ENCODE measurements at regions not wholly inside any gene's neighbourhood (a gene's known extent, or its start where the extent isn't known, plus 50 kb on each side); places are given as distances from the start of the nearest gene placed in this dataset.

DNA sequence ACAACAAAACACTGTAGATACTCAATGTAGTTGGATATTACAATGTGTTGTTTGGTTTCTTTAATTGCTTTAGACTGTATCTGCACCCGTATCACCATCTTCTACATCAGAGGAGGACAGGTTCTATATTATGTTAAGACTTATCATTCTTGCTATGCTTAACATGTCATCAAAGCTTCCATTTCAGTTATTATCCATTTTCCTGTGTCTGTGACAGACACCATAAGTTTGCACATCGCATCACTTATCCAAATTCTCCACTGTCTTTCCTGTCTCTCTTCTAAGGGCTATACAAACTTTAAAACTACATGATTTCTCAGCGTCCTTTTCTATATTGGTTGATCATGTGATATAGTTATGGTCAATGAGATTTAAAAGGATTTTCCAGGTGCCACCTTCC, 719.0 kb downstream of the TBC1D32 start:
- no peak for DNase-seq

DNA sequence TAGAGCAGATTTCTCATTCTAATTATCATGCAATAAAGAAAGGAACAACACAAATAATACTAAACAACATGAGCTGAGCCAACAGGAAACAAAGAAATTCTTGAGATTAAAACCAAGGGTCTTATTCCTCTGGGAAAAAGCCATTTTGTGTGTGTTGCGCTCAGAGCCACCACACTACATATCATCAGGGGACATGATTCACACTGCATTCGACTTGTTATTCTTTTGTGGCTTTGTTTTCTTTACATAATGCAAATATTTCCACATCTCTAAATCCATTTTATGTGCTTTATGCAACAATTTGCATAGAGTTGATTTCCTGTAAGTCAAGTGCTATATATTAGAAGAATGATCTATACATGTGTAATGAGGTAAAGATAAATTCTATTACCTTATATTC, 719.6 kb downstream of the TBC1D32 start:
- no peak for DNase-seq

DNA sequence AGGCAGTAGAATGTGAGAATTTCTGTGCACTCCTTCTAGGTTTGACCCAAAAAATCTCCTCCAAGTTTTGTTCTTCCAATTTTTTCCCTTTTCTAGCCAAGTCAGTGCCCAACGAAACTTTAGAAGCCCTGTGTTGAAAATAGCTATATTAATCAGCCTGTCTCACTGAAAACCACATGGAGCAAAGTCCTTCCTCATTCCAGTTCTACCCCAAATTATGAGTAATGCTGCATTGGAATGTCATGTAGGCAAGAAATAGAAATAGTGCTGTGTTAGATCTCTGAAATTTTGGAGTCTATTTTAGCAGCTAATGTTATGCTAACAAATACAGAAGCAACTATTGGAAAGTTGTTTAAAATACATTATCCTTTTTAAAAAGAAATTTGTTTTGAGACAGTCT, 725.5 kb downstream of the TBC1D32 start:
- peak; percentile 5 to 10 for DNase-seq

DNA sequence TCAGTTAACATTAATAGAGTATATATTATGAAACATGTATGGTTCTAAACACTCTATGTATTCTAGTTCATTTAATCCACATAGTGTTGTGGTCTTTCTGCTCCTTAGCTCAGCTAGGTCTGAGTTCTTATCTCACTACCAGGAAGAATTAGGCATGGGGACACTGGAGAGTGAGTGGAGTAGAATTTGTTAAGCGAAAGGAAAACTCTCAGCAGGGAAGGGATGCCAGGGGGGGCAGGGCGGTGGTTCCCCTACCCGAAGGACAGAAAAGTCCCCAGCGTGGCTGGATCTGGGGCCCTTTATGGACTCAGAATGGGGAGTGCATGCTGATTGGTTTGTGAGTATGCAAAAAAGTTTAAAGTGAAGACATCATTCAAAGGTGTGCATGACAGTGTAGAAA, 727.5 kb downstream of the TBC1D32 start:
- no peak for DNase-seq

DNA sequence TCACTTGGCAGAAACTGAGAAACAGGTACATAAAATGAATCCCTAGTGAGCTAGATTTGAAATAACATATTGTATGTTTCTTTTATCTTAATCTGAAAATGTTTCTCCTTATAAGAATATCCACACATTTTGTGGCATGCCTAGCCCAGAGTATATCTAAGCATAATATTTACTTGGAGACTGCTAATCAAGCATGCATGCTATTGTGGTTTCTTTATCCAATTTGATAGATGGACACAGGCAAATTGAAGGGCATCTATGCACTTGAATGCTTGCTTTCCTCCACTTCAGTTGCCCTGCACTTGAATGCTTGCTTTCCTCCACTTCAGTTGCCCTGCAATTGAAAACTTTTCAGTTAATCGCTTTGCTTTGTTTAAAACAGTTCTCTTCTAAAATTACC, 729.8 kb downstream of the TBC1D32 start:
- DNase-seq: no peak

DNA sequence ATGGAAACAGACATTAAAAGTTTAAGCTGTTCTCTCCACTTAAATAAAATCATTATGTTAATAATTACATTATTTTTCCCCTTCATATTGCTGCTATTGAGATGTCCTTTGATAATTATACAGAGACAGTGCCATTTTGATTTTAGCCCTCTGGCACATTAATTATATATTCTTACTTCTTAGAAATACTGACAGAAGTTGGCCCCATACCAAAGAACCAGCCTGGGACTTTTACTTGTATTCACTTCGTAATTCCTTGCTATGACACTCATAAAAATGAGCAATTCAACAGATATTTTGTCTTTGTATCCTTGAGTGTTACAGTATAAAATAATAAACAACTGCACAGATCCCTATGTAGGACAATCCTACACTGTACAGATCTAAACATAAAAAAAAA, 743.7 kb downstream of the TBC1D32 start:
- DNase-seq: no peak

DNA sequence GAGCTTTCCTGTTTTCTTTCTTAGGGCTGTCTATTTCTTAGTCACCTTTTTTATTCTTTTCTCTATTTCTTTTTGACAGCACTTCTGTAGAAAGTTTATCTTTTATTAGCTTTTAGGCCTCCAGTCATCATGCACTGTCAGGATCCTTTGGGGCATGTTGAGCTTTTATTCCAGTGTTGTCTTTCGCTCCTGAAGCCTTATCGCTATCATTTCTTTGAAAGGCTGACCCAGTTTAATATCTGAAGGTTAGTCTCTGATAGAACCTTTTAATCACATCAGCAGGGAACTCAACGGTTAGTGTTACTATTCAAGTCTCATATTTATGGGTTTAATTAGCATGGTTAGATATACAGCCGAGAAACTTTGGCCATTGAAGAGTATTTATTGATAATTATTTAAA, 745.9 kb downstream of the TBC1D32 start:
- DNase-seq: no peak

DNA sequence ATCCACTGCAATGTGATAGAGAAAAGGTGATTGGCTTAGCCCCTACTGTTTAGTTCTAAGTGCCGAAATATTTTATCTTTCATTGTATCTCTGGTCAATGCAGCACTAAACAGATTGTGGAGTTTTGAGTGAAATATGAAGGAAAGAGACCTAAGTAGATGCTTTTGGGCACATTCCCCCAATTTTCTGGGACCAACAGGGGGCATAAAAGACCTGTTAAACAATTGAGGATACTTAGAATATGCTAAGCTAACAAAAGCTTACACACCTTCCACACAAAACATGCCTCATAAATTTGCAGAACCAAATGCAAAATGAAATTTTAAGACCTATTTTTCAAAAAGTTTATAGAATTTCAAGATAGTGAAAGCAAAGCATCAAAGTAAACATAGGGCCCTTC, 746.9 kb downstream of the TBC1D32 start:
- no peak for DNase-seq

DNA sequence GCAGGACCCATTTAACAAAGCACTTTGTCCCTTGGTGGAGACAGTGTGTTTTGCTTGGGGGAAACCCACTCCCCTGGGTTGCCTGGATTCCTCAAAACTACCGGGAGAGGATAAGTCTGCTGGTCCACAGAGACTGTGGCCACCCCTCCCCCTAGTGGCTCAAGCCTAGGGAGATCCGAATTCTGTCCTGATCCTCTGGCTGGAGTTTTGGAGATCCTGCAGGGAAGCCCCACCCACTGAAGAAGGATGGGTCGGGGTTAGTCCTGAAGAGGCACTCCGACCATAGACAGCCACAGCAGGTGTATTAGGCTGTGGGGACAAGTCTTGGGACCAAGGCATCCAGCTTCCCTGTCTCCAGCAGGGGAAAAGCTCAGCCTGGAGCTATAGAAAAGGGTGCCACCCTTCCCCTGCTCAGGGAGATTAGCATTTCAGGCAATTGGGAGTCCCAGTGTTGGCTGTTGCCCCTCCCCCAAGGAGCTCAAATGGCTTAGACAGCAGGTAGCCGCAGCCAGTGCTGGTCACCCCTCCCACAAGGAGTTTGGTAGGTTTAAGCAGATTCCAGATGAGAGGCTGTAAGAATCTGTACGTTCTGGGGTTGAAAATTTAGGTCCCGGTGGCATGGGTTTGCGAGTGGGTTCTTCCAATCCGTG, 750.0 kb downstream of the TBC1D32 start:
- DNase-seq: no peak

DNA sequence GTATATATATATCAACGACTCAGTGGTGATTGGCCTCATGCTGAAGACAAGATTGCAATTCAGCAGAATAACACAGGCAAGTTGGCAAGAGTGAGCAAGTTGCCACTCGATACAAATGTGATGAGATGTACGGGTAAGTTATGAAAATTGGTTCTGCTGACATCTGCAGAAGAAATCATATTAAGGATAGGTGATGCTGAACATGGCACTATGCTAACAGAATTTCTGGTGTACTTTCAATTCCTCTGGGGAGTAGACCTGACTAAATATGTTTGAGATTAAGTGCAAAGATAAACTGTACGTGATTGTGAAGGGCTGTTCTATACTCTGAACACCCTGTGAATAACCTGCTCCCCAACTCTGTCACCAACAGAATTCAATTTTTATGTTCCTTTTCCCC, 758.2 kb downstream of the TBC1D32 start:
- DNase-seq: no peak

DNA sequence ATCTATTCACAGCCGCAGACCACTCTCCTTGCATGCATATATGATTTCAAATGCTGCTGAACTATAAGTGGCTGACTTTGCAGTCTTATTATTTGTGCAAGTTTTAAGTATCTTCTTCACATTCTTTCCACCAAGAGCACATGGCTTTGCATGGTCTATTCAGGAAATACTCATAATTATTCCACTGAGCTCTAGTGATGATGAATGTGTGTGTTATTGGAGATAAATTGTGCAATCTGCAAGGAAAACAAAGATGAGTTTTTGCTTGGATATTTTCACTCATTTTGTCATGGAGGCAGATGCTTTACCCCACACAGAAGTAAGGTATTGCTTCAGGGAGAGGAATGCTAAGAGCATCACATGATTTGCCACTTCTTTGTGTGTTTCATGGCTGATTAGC, 764.6 kb downstream of the TBC1D32 start:
- DNase-seq: no peak

DNA sequence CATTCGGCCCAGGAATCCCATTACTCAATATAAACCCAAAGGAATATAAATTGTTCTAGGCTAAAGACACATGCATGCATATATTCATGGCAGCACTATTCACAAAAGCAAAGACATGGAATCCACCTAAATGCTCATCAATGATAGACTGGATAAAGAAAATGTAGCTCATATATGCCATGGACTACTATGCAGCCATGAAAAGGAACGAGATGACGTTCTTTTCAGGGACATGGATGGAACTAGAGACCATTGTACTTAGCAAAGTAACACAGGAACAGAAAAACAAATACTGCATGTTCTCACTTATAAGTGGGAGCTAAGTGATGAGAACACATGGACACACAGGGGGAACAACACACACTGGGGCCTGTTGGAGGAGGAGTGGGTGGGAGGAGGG, 769.5 kb downstream of the TBC1D32 start:
- DNase-seq: no peak

DNA sequence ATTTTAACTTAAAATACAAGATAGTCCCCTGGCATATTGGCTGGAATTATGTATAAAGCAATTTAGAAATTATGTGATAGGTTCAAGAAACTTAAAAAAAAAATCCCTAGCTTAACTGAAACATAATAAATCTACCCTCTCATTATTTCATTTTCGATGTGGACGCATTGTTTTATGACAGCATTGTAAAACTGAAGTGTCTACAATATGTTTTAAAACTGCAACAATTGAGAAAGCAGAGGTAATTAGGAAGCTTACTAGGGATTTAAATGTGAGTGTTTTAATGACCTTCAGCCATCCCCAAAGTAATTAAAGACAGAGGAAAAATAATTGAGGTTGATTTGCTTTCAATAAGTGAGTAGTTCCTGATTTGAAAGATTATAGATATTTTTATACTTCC, 776.0 kb downstream of the TBC1D32 start:
- DNase-seq: no peak

DNA sequence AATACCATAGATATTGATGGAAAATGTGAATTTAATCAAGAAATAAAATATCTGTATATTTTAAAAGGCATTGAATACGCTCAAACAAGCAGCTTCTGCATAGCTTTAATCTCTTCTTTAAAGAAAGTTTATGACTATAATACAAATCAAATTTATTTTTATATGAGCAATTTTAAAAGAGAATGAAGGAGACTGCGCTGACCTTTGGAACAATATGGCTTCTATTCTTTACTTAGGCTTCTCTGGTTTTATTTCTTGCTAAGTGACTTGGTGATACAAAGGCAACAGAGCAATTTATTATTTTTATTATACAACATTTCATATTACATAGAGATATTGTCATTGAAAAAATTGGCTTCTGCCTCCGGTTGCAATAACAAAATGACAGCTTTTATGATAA, 776.7 kb downstream of the TBC1D32 start:
- DNase-seq: no peak

DNA sequence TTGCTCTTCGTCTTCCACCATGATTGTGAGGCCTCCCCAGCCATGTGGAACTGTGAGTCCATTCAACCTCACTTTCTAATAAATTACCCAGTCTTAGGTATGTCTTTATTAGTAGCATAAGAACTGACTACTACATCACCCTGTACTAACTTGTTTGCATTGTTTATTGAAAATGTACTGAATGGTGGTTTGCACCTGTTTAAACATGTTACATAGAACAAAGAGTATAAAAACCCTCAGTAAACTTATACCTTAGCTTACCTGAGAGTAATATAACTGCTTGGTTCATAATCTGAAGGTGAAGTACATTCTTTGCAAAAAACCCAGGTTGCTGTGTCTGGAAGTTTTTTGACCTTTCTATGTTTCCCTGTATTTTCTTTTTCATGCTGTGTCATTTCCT, 777.8 kb downstream of the TBC1D32 start:
- no peak for DNase-seq

DNA sequence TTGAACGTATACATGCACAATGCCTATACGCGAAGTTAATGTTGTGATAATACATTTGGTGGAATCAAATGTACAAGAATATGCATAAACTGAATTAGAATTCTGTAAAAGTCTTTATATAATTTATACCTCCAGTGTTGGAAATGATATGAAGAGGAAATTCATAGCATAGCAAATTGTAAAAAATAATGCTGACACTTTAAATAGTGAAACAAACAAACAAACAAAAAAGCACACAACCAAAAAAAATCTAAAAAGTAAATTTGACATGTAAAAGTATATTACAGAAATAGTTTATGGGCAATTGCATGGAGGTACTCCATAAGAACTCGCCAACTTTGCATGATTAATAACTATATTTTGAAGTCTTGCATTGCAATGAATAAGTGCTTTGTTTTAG, 780.9 kb downstream of the TBC1D32 start:
- DNase-seq: no peak

DNA sequence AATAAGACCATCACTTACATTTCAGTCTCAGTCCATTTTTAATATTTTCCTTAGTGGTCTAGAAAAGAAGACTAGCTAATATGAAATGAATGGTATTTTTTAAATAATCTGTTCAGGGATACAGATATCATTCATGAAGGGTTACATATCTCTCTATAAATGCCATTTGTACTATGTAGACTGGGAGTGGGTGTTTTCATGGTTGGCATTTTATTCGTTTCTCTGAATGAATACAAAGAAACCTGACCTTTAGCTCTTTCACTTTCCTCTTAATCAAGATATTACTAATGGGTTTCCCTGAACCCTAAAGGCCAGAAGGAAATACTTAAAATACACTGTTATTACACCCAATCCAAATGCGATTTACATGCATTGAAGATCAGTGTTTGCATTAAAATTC, 788.9 kb downstream of the TBC1D32 start:
- DNase-seq: no peak

DNA sequence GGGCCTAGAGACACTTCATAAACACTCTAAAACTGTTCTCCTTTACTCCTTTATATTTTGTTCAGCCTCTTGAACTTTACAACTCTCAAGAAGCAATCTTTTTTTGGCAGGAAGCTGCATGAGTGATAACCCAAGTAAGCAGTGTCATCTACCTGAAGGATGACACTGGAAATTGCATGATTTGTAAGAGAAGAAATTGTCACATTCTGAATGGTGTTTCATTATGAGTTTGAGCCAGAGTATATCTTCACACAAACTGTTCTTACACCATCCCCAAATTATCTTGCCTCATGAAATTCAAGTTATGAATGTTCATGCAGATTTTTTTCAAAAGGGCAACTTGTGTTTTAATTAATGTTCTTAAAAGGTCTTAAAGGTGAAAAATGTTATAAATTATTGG, 799.3 kb downstream of the TBC1D32 start:
- no peak for DNase-seq

DNA sequence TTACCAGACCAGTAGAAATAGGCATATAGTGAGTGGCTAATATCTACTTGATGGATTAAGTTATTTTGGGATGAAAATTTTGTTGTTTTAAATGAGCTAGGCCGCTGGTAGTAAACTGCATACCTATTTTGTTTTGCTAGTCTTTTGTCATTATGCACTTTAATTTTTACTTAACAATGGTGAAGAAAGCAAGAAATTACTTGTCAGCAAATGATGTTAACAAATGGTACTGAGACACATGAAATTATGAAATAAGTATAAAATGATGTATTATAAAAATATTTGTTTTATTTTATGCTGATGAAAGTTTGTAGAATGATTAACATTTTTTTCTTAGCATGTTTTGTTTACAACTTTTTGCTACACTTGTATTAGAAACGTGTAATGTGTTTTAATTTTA, 807.7 kb downstream of the TBC1D32 start:
- DNase-seq: no peak

DNA sequence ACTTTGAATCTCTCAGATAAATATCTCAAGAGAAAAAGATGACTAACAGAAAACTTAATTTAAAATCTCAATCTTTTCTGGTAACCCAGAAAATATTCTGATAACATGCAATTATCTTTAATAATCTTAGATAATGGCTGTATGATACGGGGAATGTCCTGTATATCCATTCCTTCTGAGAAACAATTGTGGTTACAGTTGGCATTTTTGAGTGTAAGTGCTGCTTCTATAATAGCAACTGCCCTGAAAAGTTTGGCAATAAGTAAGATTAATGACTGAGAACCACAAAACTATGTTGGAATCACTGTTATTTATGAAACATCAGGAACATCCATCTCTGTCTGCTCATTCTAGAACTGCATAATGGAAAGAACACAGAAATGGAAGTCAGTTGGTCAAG, 819.7 kb downstream of the TBC1D32 start:
- DNase-seq: no peak

DNA sequence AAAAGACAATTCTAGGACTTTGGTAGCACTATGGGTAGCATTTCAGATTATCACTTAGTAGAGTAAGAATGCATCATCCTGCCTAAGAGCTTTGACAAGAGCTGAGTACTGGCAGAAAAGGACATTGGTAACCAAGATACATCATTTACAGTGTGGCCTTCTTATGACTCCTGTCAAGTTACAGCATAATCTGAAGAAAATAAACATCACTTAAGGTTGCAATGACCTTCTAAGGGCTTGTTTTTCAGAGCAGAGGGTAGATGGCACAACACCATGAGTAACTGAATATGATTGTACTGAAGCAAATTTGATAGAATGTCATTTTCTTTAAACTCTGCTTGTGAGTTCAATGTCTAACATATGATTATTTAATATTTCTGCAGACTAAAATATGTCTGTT, 822.6 kb downstream of the TBC1D32 start:
- no peak for DNase-seq

DNA sequence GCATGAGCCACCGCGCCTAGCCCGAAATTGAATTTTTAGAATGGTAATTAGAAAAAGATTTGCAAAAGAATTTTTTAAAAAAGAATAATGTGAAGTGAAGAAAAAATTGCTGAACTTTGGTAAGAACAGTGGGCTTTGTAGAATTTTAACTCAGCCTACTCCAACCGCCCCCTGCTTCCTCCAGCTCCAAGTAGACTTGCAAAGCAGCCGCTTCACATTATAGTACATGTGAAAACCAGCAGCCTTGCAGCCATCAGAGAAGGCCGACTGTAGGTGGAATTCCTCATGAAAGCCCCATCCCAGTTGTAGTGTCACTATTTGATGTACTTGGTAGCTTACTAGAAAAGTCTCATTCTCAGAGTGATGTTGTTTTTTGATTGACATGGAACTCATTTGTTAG, 835.6 kb downstream of the TBC1D32 start:
- DNase-seq: no peak

DNA sequence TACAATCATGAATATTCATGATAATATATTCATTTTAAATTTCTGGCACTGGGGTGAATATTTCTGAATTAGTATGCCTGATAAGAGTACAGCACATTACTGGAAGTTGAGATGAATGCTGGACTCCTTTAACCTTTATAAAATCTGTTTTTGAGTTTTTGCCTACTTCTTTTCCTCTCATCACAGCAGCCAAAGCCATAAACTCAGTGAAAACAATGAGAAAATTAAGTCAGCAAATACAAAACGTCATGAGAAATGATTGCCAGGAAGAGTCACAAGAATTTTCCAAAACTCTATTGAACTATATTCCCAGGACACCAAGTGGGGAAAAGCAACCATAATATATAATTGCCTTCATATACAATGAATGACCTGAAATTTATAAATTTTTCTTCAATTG, 837.6 kb downstream of the TBC1D32 start:
- no peak for DNase-seq

DNA sequence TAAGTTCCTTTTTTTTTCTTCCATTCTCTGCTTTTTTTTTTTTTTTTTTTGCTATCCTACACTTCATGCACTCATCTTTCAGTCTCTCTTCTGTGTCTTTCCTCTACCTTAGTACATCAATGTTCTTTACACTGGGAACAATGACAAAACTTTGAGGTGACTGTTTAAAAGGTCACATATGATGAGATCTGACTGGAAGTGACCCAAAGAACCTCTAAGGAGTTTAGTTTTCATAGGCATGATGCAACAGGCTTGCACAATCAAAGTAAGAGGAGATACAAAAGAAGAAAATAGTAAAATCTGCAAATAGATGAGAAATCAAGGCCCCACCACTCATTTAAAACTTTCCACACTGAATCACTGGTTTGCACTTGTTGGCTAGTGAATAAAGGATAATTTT, 840.8 kb downstream of the TBC1D32 start:
- DNase-seq: no peak

DNA sequence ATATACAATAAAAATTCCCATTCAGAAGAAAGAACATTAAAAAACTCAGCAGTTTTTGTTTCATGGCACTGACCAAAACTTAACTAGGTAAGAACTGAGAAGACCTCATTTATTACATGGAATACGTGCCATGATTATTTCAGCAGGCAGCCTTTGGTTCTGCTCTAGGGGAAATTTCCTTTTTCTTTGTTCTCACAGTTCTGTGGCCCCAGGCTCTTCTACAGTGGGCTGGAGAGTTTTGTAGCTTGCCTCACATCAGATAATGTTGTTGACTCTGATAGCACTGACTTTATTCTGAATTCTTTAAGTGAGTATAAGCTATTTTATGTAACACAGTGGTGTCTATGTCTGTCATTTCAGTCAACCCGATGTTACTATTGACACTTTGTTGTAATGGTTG, 844.3 kb downstream of the TBC1D32 start:
- no peak for DNase-seq

DNA sequence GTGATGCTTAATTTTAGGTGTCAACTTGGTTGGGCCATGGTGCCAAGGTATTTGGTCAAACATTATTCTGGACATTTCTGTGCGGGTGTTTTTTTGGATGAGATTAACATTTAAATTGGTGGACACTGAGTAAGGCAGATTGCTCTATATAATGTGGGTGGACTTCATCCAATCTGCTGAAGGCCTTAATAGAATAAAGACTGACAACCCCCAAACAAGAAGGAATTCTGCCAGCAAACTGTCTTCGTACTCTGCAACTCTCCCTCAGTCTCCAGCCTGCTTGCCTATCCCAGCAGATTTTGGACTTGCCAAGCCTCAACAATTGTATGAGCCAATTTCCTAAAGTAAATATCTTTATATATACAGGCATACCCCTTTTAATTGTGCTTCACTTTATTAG, 850.1 kb downstream of the TBC1D32 start:
- no peak for DNase-seq

Measured in Kasumi-1 (cell line).